SK-MEL-5 (cell line): ENCODE measurements at regions not wholly inside any gene's neighbourhood (a gene's known extent, or its start where the extent isn't known, plus 50 kb on each side); places are given as distances from the start of the nearest gene placed in this dataset.
"Not testable (repeated sequence)": the region's sequence is repeated elsewhere in the genome, so short reads cannot be mapped to it uniquely, and the experiment has no call there.

Experiments used
- DNase-seq: peaks from one replicate; pipeline ENCODE4 v3.0.0-alpha.2; 2016; ENCODE audit warnings: low read depth, low spot score
- in situ Hi-C: cut with HindIII; loops from 2 replicates; pipeline ENCODE4 v1.10.0; 2016; ENCODE audit warnings: low sequenced_read_pairs, high pct_unique_total_duplicates, low pct_unique_long_range_greater_than_20kb

DNA sequence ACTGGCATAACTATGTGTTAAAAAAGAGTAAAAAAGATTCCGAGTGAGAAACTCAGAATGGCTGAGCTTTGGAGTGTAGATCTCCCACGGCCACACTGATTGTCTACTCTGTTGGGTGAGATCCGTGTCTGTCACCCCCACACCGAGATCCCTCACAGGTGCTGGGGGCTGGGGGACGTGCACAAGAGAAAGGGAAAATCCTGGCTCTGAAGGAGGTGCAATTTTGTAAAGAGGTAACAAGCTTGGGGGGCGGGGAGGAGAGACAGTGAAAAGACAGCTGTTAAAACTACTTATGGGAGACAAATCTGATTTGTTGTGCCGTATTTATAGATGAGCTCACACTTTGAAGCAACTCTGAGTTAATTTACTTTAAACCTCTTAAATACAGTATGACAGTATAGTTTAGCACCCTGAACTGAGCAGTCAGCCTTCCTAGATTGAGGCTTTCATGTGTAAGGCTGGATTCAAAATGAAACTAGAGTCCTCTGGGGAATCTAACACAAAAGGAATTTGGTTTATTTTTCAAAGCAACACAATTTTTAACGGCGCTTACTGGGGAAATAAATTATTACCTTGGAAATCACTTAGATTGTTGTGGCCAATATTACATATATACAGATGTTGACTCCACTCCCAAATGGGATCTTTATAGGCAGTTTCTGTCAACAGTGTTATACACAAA is 167.4 kb upstream of the RGS6 start:
- in situ Hi-C loops = no loop called here
- no peak for DNase-seq

DNA sequence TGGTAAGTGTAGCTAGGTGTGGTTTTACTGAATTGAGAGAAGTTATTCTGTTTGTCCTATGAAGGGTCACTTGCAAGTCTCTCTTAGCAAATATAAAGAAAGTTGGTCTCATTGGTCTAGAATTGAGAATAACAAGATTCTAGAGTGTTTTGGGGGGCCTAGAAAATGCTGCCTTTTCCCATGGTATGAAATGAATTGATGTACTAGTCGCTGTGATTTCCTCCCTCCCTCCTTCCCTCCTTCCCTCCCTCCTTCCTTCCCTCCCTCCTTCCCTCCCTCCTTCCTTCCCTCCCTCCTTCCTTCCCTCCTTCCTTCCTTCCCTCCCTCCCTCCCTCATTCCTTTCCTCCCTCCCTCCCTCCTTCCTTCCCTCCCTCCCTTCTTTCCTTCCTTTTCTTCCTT is 166.7 kb upstream of the RGS6 start:
- DNase-seq = no peak
- in situ Hi-C loops = no loop called here

DNA sequence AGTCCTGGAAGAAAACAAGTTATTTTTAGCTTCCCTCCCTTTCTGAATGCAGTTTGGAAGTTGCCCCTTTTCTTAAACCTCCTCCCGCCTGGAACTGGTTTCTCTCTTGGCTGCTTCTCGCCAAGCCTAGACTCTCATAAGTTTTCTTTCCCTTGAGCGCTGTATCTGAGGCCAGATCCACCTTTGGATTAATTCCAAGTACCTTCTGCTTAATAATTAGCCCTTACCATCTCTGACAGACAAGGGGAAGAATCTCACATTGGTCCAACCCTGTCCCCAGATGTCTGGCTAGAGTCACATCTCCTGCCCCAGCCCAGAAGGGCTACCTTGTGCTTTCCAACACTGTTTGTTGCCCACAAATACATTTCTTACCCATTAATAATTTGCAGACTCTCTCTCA is 161.8 kb upstream of the RGS6 start:
- in situ Hi-C loops = no loop called here
- no peak for DNase-seq

DNA sequence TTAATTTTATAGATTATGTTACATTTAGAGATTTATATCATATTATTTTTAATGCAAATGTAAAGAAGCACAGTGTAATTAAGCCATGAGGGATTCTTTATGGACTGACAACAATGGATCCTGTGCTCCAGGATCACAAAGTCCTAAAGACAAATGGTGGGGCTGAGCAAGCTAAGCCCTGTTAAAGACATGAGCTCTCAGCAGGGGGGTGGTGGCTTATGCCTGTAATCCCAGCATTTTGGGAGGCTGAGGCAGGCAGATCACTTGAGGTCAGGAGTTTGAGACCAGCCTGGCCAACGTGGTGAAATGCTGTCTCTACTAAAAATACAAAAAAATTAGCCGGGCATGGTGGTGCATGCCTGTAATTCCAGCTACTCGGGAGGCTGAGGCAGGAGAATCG is 160.8 kb upstream of the RGS6 start:
- DNase-seq, in situ Hi-C loops: not testable (repeated sequence)

DNA sequence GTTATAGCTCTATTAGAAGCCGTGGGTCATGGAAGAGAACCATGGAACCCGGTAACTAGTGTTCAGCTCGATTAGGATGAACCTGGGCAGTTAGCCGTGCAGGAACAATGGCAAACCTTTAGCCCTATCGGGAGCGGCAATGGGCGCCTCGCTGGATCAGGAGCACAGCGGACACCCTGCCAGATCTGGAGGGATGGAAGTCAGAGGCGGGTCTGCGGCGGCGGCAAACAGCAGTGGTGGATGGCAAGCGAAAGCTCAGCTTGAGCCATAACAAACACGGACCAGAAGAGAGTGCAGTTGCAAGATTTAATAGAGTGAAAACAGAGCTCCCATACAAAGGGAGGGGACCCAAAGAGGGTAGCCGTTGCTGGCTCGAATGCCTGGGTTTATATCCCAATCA is 160.2 kb upstream of the RGS6 start:
- DNase-seq, in situ Hi-C loops: not testable (repeated sequence)

DNA sequence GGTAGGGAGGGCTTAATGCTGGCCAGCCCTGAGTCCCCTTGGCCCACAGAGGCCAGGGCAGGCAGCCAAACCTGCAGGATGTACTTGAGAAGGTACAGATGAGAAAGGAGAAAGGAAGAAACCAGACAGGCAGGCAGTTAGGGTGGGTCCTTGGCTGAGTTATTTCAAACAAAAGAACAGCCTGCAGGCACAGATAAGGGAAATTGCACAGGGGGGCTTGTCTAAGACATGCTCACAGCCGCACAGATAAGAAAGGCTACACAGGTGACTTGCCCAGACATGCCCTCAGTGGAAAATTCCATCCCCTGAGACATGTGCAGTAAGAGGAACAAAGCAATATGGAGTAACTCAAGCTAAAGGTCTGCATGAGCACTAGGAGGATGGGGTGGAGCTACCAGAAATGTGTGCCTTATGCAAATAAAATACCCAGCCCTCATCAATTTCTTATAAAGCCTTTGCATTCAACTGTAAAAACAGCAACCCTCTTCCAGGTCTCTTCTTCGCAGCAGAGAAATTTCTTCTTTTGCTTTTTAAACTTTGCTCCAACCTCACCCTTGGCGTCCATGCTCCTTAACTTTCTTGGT is 158.2 kb upstream of the RGS6 start:
- in situ Hi-C loops = no loop called here
- DNase-seq = no peak

DNA sequence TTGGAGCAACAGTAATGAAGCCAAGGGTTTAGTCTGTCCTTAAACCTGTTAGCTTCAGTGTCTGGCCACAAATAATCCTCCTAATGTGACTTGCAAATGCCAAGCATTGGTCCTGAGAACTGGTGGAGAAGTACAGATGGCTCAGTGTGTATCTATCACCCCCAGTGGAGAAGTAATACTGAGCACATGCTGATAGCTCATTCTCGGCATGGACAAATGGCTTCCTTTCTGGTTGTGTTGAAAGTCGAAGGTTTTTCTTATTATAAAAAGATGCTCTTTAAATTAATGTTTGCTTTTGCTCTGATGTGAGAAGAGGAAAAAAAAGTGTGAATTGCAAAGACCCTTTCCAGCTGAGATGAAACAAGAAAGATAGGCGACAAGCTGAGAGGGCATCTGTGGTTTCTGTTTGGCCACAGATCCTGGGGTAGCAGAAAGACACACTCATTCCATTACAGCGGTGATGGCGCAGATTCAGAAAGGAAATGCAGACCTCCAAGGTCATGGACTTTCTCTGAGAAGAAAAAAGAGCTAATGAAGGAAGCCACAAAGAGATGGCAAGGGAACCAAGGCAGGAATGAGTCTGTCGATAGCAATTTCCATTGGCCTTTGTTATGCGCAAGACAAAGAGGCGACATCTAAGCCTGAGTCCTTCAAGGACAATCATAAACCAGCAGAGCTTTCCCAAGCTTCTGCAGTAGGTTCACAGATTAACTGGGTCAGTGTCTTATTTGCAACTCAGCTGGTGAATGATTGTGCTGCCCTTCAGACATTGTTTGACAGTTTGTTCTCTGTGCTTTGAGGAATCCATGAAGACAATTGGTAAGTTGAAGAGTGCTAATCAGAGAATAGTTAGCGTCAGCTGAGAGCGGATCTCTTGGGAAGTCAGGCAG is 155.5 kb upstream of the RGS6 start:
- in situ Hi-C loops = no loop called here
- DNase-seq = no peak

DNA sequence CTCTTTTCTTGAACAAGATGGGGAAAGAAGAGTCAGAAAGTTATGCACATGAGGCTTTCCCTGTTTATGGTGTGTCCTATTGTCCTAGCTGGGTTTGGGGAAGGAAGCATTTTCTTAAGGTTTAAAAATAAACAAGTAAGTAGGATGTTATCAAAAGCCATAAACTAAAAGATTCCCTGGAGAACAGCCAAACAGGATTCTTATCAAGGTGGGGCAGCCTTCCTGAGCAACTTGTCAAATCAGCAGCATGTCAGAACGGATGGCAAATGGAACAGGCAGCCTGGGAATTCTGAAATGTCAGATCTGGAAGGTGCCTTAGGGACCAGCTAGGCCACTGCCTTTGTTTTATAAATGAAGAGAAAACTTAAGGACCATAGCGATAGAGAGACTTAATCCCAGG is 152.2 kb upstream of the RGS6 start:
- in situ Hi-C loops = no loop called here
- no peak for DNase-seq

DNA sequence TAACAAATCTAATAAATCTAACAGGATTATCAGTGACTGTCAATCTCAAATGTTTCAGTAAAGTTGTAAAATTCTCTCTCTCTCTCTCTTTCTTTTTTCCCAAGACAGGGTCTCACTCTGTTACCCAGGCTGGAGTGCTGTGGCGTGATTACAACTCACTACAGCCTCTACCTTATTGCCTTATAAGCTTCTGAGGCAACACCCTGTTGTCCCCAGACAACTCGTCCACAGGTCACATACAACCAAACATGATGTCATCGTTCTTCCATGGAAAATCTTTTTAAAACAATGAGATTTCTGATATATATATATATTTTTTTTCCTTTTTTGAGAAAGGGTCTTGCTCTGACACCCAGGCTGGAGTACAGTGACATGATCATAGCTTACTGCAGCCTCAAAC is 151.4 kb upstream of the RGS6 start:
- in situ Hi-C loops = no loop called here
- DNase-seq = no peak

DNA sequence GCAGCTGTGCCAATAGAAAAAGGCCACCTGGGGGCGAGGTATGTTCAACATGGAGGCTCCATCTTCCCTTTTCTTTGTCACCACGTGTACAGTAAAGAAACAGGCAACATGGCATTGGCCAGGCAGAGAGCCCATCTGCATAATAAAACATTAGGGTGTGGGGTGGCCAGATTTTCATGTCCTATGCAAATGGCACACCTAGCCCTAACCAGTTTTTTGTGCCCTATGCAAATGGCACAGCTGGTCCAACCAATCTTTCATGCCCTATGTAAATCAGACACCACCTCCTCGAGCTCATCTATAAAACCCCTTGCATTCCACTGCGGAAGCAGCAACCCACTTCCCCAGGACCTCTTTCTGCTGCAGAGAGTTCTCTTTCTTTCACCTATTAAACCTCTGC is 149.1 kb upstream of the RGS6 start:
- no peak for DNase-seq
- in situ Hi-C loops = no loop called here

DNA sequence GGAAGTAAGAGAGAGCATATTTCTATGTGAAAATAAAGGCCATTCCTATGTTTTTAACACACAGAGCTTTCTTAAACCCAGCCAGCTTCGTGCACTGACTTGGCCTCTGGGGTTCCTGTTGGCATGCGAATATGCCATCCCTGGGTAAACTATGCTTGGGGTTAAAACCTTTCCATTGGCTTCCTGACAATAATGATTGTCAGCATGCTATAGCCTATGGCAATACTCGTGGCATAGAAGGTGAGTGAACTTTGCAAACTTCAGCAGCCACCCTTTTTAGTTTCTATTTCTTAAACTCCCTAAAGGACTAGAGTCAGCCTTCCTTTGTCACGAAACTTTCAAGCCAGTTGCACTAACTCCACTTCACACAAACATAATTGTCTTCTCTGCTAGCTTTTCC is 148.4 kb upstream of the RGS6 start:
- in situ Hi-C loops = no loop called here
- no peak for DNase-seq

DNA sequence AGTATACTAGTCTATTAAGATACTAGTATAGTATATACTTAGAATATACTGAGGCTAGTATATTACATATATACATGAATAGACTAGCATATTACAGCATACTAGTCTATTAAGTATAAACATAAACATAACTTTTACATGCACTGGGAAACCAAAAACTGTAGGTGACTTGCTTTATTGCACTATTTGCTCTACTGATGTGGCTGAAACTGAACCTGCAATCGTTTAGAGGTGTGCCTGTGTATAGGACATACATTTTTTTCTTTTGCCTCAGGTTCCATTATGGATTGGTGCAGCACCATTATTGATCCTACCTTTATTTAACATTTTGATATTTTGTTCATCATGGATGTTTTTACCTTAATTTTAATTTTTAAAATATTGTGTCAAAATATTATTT is 143.2 kb upstream of the RGS6 start:
- in situ Hi-C loops = no loop called here

DNA sequence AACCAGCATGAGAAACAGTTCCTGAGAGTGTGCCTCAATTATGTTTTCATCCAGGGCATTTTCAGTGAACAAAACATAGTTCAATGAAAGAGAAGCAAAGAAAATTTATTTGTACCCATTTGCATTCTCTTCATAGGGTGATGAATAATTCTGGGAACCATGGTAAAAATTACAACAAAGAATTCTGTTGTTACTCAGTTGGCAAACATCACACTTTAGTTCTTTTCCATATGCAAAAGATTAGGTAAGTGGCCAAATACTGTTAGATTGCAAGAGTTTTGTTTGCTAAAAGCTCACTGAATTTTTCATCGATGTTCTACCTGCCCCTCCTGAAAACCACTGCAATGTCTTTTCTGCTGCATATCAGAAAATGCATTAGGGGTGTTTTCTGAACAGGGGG is 132.4 kb upstream of the RGS6 start:
- in situ Hi-C loops = no loop called here
- no peak for DNase-seq

More for the DNA sequence above, 143.2 kb upstream of the RGS6 start:
- DNase-seq = no peak

DNA sequence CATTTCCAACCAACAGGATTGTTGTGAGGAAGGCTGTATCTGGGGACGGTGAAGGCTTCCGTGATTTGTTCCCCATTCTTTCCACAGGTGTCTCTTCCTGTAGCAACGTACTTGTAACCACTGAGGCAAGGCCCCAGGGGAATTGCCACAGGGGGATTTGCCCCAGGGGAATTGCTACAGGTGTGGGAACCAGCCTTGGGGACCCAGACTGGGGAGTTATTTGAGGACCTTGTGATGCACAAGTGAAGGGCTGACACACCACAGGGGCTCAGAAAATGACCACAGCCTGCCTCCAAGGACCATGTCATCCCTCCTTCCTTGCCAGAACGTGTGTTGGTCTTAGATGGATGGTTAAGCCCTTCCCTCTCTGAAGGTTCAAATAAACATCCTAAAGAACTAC is 131.4 kb upstream of the RGS6 start:
- DNase-seq = no peak
- in situ Hi-C loops = no loop called here

DNA sequence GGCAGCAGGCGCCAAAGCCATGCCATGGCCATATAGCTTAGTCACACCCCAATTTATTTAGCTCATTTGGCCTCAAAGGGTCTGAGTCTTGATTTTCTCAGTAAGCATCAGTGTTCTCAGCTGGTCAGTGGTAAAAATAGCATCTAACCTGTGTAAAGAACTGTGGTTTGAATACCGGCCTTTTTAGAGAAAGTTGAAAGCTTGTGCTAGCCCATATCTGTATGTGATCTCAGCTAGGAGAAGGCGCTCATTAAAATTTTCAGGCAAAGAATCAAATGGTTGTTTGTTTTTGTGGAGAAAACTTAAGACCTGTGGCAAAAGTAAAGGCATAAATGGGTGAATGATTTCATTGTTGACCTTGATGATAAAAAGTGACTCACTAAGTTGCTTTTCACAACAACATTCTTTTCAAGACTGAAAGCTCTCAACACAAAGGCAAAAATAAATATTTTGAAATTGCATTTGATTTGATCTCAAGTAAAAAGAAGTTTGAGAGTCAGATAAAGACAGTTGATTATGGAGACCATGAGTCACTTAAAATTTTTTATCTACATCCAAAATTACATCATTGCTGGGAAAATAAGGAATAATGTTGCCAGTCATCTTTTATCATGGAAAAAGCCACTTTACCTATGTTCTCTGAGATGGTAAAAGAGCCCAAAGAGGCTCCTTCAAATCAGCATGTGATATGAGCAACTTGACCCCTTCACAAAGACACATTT is 128.5 kb upstream of the RGS6 start:
- peak; percentile 86 for DNase-seq
- in situ Hi-C loops = no loop called here

DNA sequence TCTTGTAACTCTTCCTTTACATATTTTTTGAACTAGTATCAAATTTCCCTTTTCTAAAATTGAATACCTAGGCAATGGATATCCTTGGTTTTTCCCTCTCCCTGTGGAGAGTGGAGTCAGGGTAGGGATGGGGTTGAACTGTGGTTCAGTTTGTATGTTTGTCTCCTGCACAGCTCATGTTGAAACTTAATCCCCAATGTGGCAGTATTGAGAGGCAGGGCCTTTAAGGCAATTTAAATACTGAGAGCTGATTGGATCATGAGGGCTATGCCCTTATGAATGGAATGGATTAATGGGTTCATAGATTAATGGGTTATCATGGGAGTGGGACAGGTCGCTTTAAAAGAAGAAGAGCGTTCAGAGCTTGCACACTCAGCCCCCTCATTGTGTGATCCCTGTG is 127.2 kb upstream of the RGS6 start:
- in situ Hi-C loops = no loop called here
- peak; percentile 20 for DNase-seq

DNA sequence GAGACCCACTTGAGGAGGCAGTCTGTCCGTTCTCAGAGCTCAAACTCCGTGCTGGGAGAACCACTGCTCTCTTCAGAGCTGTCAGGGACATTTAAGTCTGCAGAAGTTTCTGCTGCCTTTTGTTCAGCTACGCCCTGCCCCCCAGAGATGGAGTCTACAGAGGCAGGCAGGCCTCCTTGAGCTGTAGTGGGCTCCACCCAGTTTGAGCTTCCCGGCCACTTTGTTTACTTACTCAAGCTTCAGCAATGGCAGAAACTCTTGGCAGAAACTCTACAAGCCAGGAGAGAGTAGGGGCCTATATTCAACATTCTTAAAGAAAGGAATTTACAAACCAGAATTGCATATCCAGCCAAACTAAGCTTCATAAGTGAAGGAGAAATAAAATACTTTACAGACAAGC is 125.2 kb upstream of the RGS6 start:
- DNase-seq, in situ Hi-C loops: not testable (repeated sequence)

DNA sequence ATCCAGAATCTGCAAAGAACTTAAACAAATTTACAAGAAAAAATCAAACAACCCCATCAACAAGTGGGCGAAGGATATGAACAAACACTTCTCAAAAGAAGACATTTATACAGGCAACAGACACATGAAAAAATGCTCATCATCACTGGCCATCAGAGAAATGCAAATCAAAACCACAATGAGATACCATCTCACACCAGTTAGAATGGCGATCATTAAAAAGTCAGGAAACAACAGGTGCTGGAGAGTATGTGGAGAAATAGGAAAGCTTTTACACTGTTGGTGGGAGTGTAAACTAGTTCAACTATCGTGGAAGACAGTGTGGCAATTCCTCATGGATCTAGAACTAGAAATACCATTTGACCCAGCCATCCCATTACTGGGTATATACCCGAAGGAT is 121.4 kb upstream of the RGS6 start:
- in situ Hi-C loops = not testable (repeated sequence)

More for the DNA sequence above, 121.4 kb upstream of the RGS6 start:
- DNase-seq = not testable (repeated sequence)
